Naive thymus-derived CD4-positive, alpha-beta T cell (primary cell): ENCODE measurements at regions not wholly inside any gene's neighbourhood (a gene's known extent, or its start where the extent isn't known, plus 50 kb on each side); places are given as distances from the start of the nearest gene placed in this dataset.

Experiments used
- ATAC-seq: fragments of 150-1000 bp; cut with Tn5 transposase; 2 replicates; pipeline ENCODE4 v1.10.0; 2021; ENCODE audit warnings: mild to moderate bottlenecking, moderate library complexity
- CTCF ChIA-PET: fragments of 350-600 bp; sonication (Branson Sonifier 250); formaldehyde crosslinking; loops from one replicate; lab custom pipeline; 2021; ENCODE audit warnings: antibody characterized with exemption; lab: Charles Lee
- POLR2A ChIA-PET: fragments of 350-600 bp; sonication (Branson Sonifier 250); formaldehyde crosslinking; loops from one replicate; lab custom pipeline; 2021; ENCODE audit warnings: antibody characterized with exemption, inconsistent platforms; lab: Charles Lee
- DNase-seq, 9 donors: peaks; one replicate each; pipeline versions ENCODE4 v3.0.0 to v3.0.0-alpha.2; 2020 to 2022; ENCODE audit warnings: mixed read lengths in 1 of 9
- H3K27ac ChIP-seq: one replicate; pipeline ENCODE4 v1.7.0; 2013; ENCODE audit warnings: mild to moderate bottlenecking, low read depth, low read length, moderate library complexity
- H3K27me3 ChIP-seq, 2 donors: one replicate each; pipeline ENCODE4 v1.7.0; 2013; ENCODE audit warnings: low read length in 2 of 2, mild to moderate bottlenecking in 2 of 2, moderate library complexity in 2 of 2; ENCODE audit not compliant: control insufficient read depth in 2 of 2, insufficient read depth in 2 of 2
- H3K36me3 ChIP-seq, 3 experiments: 1 replicate in 2 of 3; 2 replicates in 1 of 3; pipeline ENCODE4 v1.7.0; 2013; ENCODE audit warnings: low read length in 3 of 3, mild to moderate bottlenecking in 3 of 3, moderate library complexity in 1 of 3; ENCODE audit not compliant: insufficient read depth in 3 of 3, control insufficient read depth in 2 of 3
- H3K4me1 ChIP-seq, 2 donors: one replicate each; pipeline ENCODE4 v1.7.0; 2013; ENCODE audit warnings: low read length in 2 of 2, mild to moderate bottlenecking in 2 of 2, moderate library complexity in 1 of 2; ENCODE audit not compliant: control insufficient read depth in 2 of 2, insufficient read depth in 2 of 2
- H3K4me3 ChIP-seq: 2 replicates; pipeline ENCODE4 v1.7.0; 2013; ENCODE audit warnings: mild to moderate bottlenecking, low read length
- H3K9me3 ChIP-seq, 3 experiments: 1 replicate in 2 of 3; 2 replicates in 1 of 3; pipeline ENCODE4 v1.7.0; 2013; ENCODE audit warnings: low read length in 3 of 3; ENCODE audit not compliant: control insufficient read depth in 2 of 3
- H3K27ac Mint-ChIP-seq, 9 donors: one replicate each; pipeline ENCODE4 v1.8.0; 2020 to 2022; ENCODE audit warnings: mixed read lengths in 9 of 9, mild to moderate bottlenecking in 8 of 9, moderate library complexity in 5 of 9, inconsistent platforms in 2 of 9
- H3K27me3 Mint-ChIP-seq, 5 donors: one replicate each; pipeline ENCODE4 v1.8.0; 2021 to 2022; ENCODE audit warnings: mixed read lengths in 5 of 5, mild to moderate bottlenecking in 1 of 5
- H3K36me3 Mint-ChIP-seq, 5 donors: one replicate each; pipeline ENCODE4 v1.8.0; 2020 to 2022; ENCODE audit warnings: mixed read lengths in 5 of 5, mild to moderate bottlenecking in 3 of 5, inconsistent platforms in 1 of 5
- H3K4me1 Mint-ChIP-seq, 7 donors: one replicate each; pipeline ENCODE4 v1.8.0; 2020 to 2022; ENCODE audit warnings: mixed read lengths in 7 of 7, mild to moderate bottlenecking in 3 of 7, inconsistent platforms in 1 of 7
- H3K4me3 Mint-ChIP-seq, 10 donors: one replicate each; pipeline ENCODE4 v1.8.0; 2020 to 2022; ENCODE audit warnings: mild to moderate bottlenecking in 10 of 10, mixed read lengths in 10 of 10, moderate library complexity in 6 of 10, inconsistent platforms in 2 of 10
- H3K9me3 Mint-ChIP-seq, 11 donors: one replicate each; pipeline ENCODE4 v1.8.0; 2020 to 2022; ENCODE audit warnings: mixed read lengths in 11 of 11, mild to moderate bottlenecking in 4 of 11, inconsistent platforms in 1 of 11, moderate library complexity in 1 of 11
- intact Hi-C, 2 donors: fragments of 100-400 bp; cut with micrococcal nuclease; formaldehyde crosslinking; loops; one replicate each; pipeline ENCODE4 v1.15.1; 2023

GRCh38 chr14:98684468-98684867 lies 587.5 kb downstream of the BCL11B start:
- POLR2A ChIA-PET, result no interaction called here
- H3K27ac ChIP-seq, result no peak overlapping the region
- H3K27me3 ChIP-seq, result no peaks in the 10 kb centered on the region
- Mint-ChIP-seq H3K27ac (peak overlapping the region in 1 of 9 donors; percentile 20), H3K9me3 (peaks cover 0 to 4% (median 0%) of the 10 kb centered on the region in 11 donors), H3K4me1 (peaks cover 0 to 6% (median 0%) of the 10 kb centered on the region in 7 donors), H3K27me3 (peaks cover 0 to 2% (median 0%) of the 10 kb centered on the region in 5 donors), H3K36me3 (no peaks in the 10 kb centered on the region), H3K4me3 (no peak overlapping the region)
- intact Hi-C loops, result no loop called here
- DNase-seq (no peak), ATAC-seq (no peak)
- H3K36me3 ChIP-seq, result no peaks in the 10 kb centered on the region
- CTCF ChIA-PET, result no interaction called here
- no peaks in the 10 kb centered on the region for H3K9me3 ChIP-seq
- H3K4me3 ChIP-seq, result no peak overlapping the region
- H3K4me1 ChIP-seq, result no peaks in the 10 kb centered on the region

- peaks cover 0 to 2% (median 0%) of the 10 kb centered on the region in 11 donors for H3K9me3 Mint-ChIP-seq
- Histone ChIP-seq H3K4me1 (no peaks in the 10 kb centered on the region), H3K36me3 (no peaks in the 10 kb centered on the region), H3K27ac (no peak overlapping the region), H3K9me3 (no peaks in the 10 kb centered on the region), H3K4me3 (no peak overlapping the region), H3K27me3 (no peaks in the 10 kb centered on the region)
- H3K27me3 Mint-ChIP-seq, result no peaks in the 10 kb centered on the region
- no peak overlapping the region for H3K4me3 Mint-ChIP-seq
- no peak for ATAC-seq
- POLR2A ChIA-PET, result no interaction called here
- H3K4me1 Mint-ChIP-seq, result peaks cover 0 to 6% (median 0%) of the 10 kb centered on the region in 7 donors
- H3K27ac Mint-ChIP-seq, result no peak overlapping the region
- H3K36me3 Mint-ChIP-seq, result no peaks in the 10 kb centered on the region
- intact Hi-C loops, result no loop called here
- CTCF ChIA-PET, result no interaction called here
- no peak for DNase-seq
Observed at GRCh38 chr14:98685725-98686124, 586.3 kb downstream of the BCL11B start.

GRCh38 chr14:98688446-98688845 lies 583.6 kb downstream of the BCL11B start:
- intact Hi-C loops, result no loop called here
- no peaks in the 10 kb centered on the region for H3K36me3 Mint-ChIP-seq

GRCh38 chr14:98689951-98690350 lies 582.0 kb downstream of the BCL11B start:
- POLR2A ChIA-PET, result no interaction called here
- ATAC-seq, result no peak

More at GRCh38 chr14:98688446-98688845, 583.6 kb downstream of the BCL11B start:
- no peak overlapping the region for H3K27ac ChIP-seq
- Mint-ChIP-seq H3K27ac (peak overlapping the region in 1 of 9 donors; percentile 68), H3K4me1 (peaks cover 0 to 3% (median 0%) of the 10 kb centered on the region in 7 donors), H3K9me3 (peaks cover 0 to 2% (median 0%) of the 10 kb centered on the region in 11 donors), H3K4me3 (no peak overlapping the region), H3K27me3 (no peaks in the 10 kb centered on the region)
- ChIA-PET CTCF (no interaction called here), POLR2A (no interaction called here)
- no peaks in the 10 kb centered on the region for H3K27me3 ChIP-seq
- no peak overlapping the region for H3K4me3 ChIP-seq
- DNase-seq, result no peak
- no peak for ATAC-seq
- H3K36me3 ChIP-seq, result no peaks in the 10 kb centered on the region
- no peaks in the 10 kb centered on the region for H3K4me1 ChIP-seq
- H3K9me3 ChIP-seq, result no peaks in the 10 kb centered on the region

GRCh38 chr14:98692832-98693231 lies 579.2 kb downstream of the BCL11B start:
- no peak overlapping the region for H3K4me3 Mint-ChIP-seq
- Histone ChIP-seq H3K9me3 (peaks cover 0 to 7% (median 5%) of the 10 kb centered on the region in 3 experiments), H3K27ac (no peak overlapping the region), H3K36me3 (no peaks in the 10 kb centered on the region), H3K4me3 (no peak overlapping the region), H3K27me3 (no peaks in the 10 kb centered on the region), H3K4me1 (no peaks in the 10 kb centered on the region)
- no peak for ATAC-seq
- no peak for DNase-seq
- intact Hi-C loops, result no loop called here
- CTCF ChIA-PET, result interaction anchor here (1.4 kb wide), 1 partner anchor 9 kb away, joined by 3 read pairs; no protein-coding TSS in a partner anchor
- peaks cover 0 to 11% (median 6%) of the 10 kb centered on the region in 5 donors for H3K36me3 Mint-ChIP-seq
- no peaks in the 10 kb centered on the region for H3K27me3 Mint-ChIP-seq
- POLR2A ChIA-PET, result no interaction called here
- H3K9me3 Mint-ChIP-seq, result peaks cover 7 to 25% (median 11%) of the 10 kb centered on the region in 11 donors
- H3K27ac Mint-ChIP-seq, result no peak overlapping the region
- H3K4me1 Mint-ChIP-seq, result peaks cover 0 to 6% (median 4%) of the 10 kb centered on the region in 7 donors

More at GRCh38 chr14:98689951-98690350, 582.0 kb downstream of the BCL11B start:
- H3K9me3 ChIP-seq, result no peaks in the 10 kb centered on the region
- no peaks in the 10 kb centered on the region for H3K4me1 ChIP-seq
- peaks cover 0 to 2% (median 0%) of the 10 kb centered on the region in 5 donors for H3K36me3 Mint-ChIP-seq
- no peaks in the 10 kb centered on the region for H3K27me3 Mint-ChIP-seq
- H3K27me3 ChIP-seq, result no peaks in the 10 kb centered on the region
- DNase-seq, result no peak
- no peak overlapping the region for H3K27ac Mint-ChIP-seq
- H3K9me3 Mint-ChIP-seq, result peaks cover 0 to 5% (median 0%) of the 10 kb centered on the region in 11 donors
- no peak overlapping the region for H3K4me3 ChIP-seq
- CTCF ChIA-PET, result no interaction called here
- no peaks in the 10 kb centered on the region for H3K36me3 ChIP-seq
- no peak overlapping the region for H3K27ac ChIP-seq
- H3K4me1 Mint-ChIP-seq, result peaks cover 0 to 3% (median 0%) of the 10 kb centered on the region in 7 donors
- H3K4me3 Mint-ChIP-seq, result no peak overlapping the region
- intact Hi-C loops, result no loop called here

- H3K36me3 ChIP-seq, result no peaks in the 10 kb centered on the region
- Mint-ChIP-seq H3K27ac (no peak overlapping the region), H3K27me3 (peaks cover 0 to 3% (median 0%) of the 10 kb centered on the region in 5 donors), H3K36me3 (peaks cover 0 to 11% (median 6%) of the 10 kb centered on the region in 5 donors), H3K4me1 (peaks cover 0 to 6% (median 4%) of the 10 kb centered on the region in 7 donors), H3K4me3 (no peak overlapping the region), H3K9me3 (peaks cover 7 to 25% (median 11%) of the 10 kb centered on the region in 11 donors)
- no peaks in the 10 kb centered on the region for H3K27me3 ChIP-seq
- POLR2A ChIA-PET, result no interaction called here
- H3K4me1 ChIP-seq, result no peaks in the 10 kb centered on the region
- H3K4me3 ChIP-seq, result no peak overlapping the region
- DNase-seq, result no peak
- no peak for ATAC-seq
- no peak overlapping the region for H3K27ac ChIP-seq
- CTCF ChIA-PET, result interaction anchor here (0.7 kb wide), 1 partner anchor 65 kb away, joined by 3 read pairs; no protein-coding TSS in a partner anchor
- intact Hi-C loops, result no loop called here
- H3K9me3 ChIP-seq, result peaks cover 0 to 7% (median 5%) of the 10 kb centered on the region in 3 experiments
Observed at GRCh38 chr14:98694541-98694940, 577.5 kb downstream of the BCL11B start.

- H3K36me3 ChIP-seq, result no peaks in the 10 kb centered on the region
Observed at GRCh38 chr14:98695809-98696208, 576.2 kb downstream of the BCL11B start.

More at GRCh38 chr14:98695809-98696208, 576.2 kb downstream of the BCL11B start:
- Histone ChIP-seq H3K4me3 (no peak overlapping the region), H3K4me1 (no peaks in the 10 kb centered on the region), H3K27ac (no peak overlapping the region), H3K9me3 (peaks cover 0 to 7% (median 5%) of the 10 kb centered on the region in 3 experiments), H3K27me3 (no peaks in the 10 kb centered on the region)
- no peak for DNase-seq
- ChIA-PET CTCF (no interaction called here), POLR2A (no interaction called here)
- Mint-ChIP-seq H3K27me3 (peaks cover 0 to 3% (median 0%) of the 10 kb centered on the region in 5 donors), H3K4me3 (no peak overlapping the region), H3K36me3 (peaks cover 0 to 11% (median 6%) of the 10 kb centered on the region in 5 donors), H3K4me1 (peaks cover 0 to 13% (median 5%) of the 10 kb centered on the region in 7 donors), H3K27ac (no peak overlapping the region), H3K9me3 (peaks cover 7 to 25% (median 11%) of the 10 kb centered on the region in 11 donors)
- intact Hi-C loops, result no loop called here
- no peak for ATAC-seq
